SK-N-SH (cell line): ENCODE measurements at regions not wholly inside any gene's neighbourhood (a gene's known extent, or its start where the extent isn't known, plus 50 kb on each side); places are given as distances from the start of the nearest gene placed in this dataset.

ENCODE experiments used
- FOSL2 ChIP-seq: IDR thresholded peaks from 2 replicates; pipeline ENCODE4 v1.4.0; 2012; ENCODE audit warnings: low read depth, mild to moderate bottlenecking, moderate library complexity, borderline replicate concordance
- FOXM1 ChIP-seq: IDR thresholded peaks from 2 replicates; pipeline ENCODE4 v1.4.0; 2012; ENCODE audit warnings: low read depth, mild to moderate bottlenecking
- MAX ChIP-seq: IDR thresholded peaks from 2 replicates; pipeline ENCODE4 v1.4.0; 2012; ENCODE audit warnings: low read depth
- POLR2AphosphoS5 ChIP-seq: IDR thresholded peaks from 2 replicates; pipeline ENCODE4 v1.6.1; 2012; ENCODE audit warnings: low read depth, low read length
- RAD21 ChIP-seq: IDR thresholded peaks from 2 replicates; pipeline ENCODE4 v1.6.1; 2012; ENCODE audit warnings: mild to moderate bottlenecking, low read length
- RCOR1 ChIP-seq: fragments of 150-350 bp; IDR thresholded peaks from 2 replicates; pipeline ENCODE4 v1.6.1; 2017; ENCODE audit warnings: antibody characterized with exemption, low read length
- SMC3 ChIP-seq: IDR thresholded peaks from 2 replicates; pipeline ENCODE4 v1.6.1; 2012; ENCODE audit warnings: low read depth, low read length, improper control_type of control experiment
- TAF1 ChIP-seq: IDR thresholded peaks from 2 replicates; pipeline ENCODE4 v1.6.1; 2012; ENCODE audit warnings: low read depth, mild to moderate bottlenecking, low read length, moderate library complexity, borderline replicate concordance
- YY1 ChIP-seq: IDR thresholded peaks from 2 replicates; pipeline ENCODE4 v1.4.0; 2012; ENCODE audit warnings: low read depth, mild to moderate bottlenecking
- TF ChIP-seq, protein P1 (sequence below): fragments of 200-600 bp; sonication (generic); IDR thresholded peaks from 2 replicates; pipeline ENCODE4 v1.6.1; 2017; ENCODE audit warnings: antibody characterized with exemption, mild to moderate bottlenecking, moderate library complexity
- TF ChIP-seq, protein P2 (sequence below): IDR thresholded peaks from 2 replicates; pipeline ENCODE4 v1.6.1; 2012; ENCODE audit warnings: mild to moderate bottlenecking, low read depth, low read length, moderate library complexity
- TF ChIP-seq, protein P3 (sequence below): fragments of 150-350 bp; IDR thresholded peaks from 2 replicates; pipeline ENCODE4 v1.6.1; 2017; ENCODE audit warnings: antibody characterized with exemption, low read length, low read depth, borderline replicate concordance

GRCh38 chr22:26851125-26851524, 193.7 kb downstream of the MIAT start:
- no peak for TF ChIP-seq POLR2AphosphoS5
- TF ChIP-seq FOSL2 = no peak
- TF ChIP-seq, protein P1, sequence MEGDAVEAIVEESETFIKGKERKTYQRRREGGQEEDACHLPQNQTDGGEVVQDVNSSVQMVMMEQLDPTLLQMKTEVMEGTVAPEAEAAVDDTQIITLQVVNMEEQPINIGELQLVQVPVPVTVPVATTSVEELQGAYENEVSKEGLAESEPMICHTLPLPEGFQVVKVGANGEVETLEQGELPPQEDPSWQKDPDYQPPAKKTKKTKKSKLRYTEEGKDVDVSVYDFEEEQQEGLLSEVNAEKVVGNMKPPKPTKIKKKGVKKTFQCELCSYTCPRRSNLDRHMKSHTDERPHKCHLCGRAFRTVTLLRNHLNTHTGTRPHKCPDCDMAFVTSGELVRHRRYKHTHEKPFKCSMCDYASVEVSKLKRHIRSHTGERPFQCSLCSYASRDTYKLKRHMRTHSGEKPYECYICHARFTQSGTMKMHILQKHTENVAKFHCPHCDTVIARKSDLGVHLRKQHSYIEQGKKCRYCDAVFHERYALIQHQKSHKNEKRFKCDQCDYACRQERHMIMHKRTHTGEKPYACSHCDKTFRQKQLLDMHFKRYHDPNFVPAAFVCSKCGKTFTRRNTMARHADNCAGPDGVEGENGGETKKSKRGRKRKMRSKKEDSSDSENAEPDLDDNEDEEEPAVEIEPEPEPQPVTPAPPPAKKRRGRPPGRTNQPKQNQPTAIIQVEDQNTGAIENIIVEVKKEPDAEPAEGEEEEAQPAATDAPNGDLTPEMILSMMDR = no peak
- no peak for TF ChIP-seq RCOR1
- TF ChIP-seq RAD21 = no peak
- TF ChIP-seq SMC3 = no peak
- TF ChIP-seq FOXM1 = no peak
- no peak for TF ChIP-seq TAF1
- TF ChIP-seq MAX = no peak
- TF ChIP-seq, protein P2, sequence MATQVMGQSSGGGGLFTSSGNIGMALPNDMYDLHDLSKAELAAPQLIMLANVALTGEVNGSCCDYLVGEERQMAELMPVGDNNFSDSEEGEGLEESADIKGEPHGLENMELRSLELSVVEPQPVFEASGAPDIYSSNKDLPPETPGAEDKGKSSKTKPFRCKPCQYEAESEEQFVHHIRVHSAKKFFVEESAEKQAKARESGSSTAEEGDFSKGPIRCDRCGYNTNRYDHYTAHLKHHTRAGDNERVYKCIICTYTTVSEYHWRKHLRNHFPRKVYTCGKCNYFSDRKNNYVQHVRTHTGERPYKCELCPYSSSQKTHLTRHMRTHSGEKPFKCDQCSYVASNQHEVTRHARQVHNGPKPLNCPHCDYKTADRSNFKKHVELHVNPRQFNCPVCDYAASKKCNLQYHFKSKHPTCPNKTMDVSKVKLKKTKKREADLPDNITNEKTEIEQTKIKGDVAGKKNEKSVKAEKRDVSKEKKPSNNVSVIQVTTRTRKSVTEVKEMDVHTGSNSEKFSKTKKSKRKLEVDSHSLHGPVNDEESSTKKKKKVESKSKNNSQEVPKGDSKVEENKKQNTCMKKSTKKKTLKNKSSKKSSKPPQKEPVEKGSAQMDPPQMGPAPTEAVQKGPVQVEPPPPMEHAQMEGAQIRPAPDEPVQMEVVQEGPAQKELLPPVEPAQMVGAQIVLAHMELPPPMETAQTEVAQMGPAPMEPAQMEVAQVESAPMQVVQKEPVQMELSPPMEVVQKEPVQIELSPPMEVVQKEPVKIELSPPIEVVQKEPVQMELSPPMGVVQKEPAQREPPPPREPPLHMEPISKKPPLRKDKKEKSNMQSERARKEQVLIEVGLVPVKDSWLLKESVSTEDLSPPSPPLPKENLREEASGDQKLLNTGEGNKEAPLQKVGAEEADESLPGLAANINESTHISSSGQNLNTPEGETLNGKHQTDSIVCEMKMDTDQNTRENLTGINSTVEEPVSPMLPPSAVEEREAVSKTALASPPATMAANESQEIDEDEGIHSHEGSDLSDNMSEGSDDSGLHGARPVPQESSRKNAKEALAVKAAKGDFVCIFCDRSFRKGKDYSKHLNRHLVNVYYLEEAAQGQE = no peak
- TF ChIP-seq YY1 = no peak
- TF ChIP-seq, protein P3, sequence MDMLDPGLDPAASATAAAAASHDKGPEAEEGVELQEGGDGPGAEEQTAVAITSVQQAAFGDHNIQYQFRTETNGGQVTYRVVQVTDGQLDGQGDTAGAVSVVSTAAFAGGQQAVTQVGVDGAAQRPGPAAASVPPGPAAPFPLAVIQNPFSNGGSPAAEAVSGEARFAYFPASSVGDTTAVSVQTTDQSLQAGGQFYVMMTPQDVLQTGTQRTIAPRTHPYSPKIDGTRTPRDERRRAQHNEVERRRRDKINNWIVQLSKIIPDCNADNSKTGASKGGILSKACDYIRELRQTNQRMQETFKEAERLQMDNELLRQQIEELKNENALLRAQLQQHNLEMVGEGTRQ = no peak
